ENCODE measurements at regions not wholly inside any gene's neighbourhood (a gene's known extent, or its start where the extent isn't known, plus 50 kb on each side); places are given as distances from the start of the nearest gene placed in this dataset.

- H3K27me3 ChIP-seq: no peaks in the 10 kb centered on the region
- no peak for TF ChIP-seq CTCF (IDR thresholded peaks at IDR 0.05)
- no peak for TF ChIP-seq POLR2A (IDR thresholded peaks at IDR 0.05)
- TF ChIP-seq POLR2AphosphoS5 (IDR thresholded peaks at IDR 0.05; ENCODE audit: insufficient read depth in 1 of 2, low read depth in 1 of 2): no peak
- H3K36me3 ChIP-seq: no peaks in the 10 kb centered on the region
- DNase-seq (ENCODE audit: extremely low spot score in 2 of 2): peak in 1 of 2 donors; percentile 95
- H3K27ac ChIP-seq: no peak overlapping the region
- H3K4me1 ChIP-seq: no peaks in the 10 kb centered on the region
- intact Hi-C loops (cut with DNase I): no loop called here
- H3K9me3 ChIP-seq: no peaks in the 10 kb centered on the region
- H3K4me3 ChIP-seq: no peak overlapping the region
Measured at GRCh38 chr3:43882976-43883680, 192.4 kb downstream of the ABHD5 start.

- intact Hi-C loops (cut with DNase I): no loop called here
- peak in 1 of 2 donors; percentile 49 for DNase-seq (ENCODE audit: extremely low spot score in 2 of 2)
- H3K27me3 ChIP-seq: no peaks in the 10 kb centered on the region
- no peak overlapping the region for H3K27ac ChIP-seq
- no peaks in the 10 kb centered on the region for H3K9me3 ChIP-seq
- no peaks in the 10 kb centered on the region for H3K4me1 ChIP-seq
- H3K36me3 ChIP-seq: no peaks in the 10 kb centered on the region
- TF ChIP-seq POLR2A (IDR thresholded peaks at IDR 0.05): no peak
- no peak for TF ChIP-seq CTCF (IDR thresholded peaks at IDR 0.05)
- TF ChIP-seq POLR2AphosphoS5 (IDR thresholded peaks at IDR 0.05; ENCODE audit: insufficient read depth in 1 of 2, low read depth in 1 of 2): no peak
- H3K4me3 ChIP-seq: no peak overlapping the region
Measured at GRCh38 chr3:43883729-43884396, 193.1 kb downstream of the ABHD5 start.

- Histone ChIP-seq H3K9me3 (no peaks in the 10 kb centered on the region), H3K4me3 (no peak overlapping the region), H3K27ac (no peak overlapping the region), H3K36me3 (no peaks in the 10 kb centered on the region), H3K4me1 (no peaks in the 10 kb centered on the region), H3K27me3 (no peaks in the 10 kb centered on the region)
- intact Hi-C loops (cut with DNase I): no loop called here
- no peak for TF ChIP-seq POLR2A (IDR thresholded peaks at IDR 0.05)
- TF ChIP-seq POLR2AphosphoS5 (IDR thresholded peaks at IDR 0.05; ENCODE audit: insufficient read depth in 1 of 2, low read depth in 1 of 2): no peak
- no peak for TF ChIP-seq CTCF (IDR thresholded peaks at IDR 0.05)
- peak in 1 of 2 donors; percentile 87 for DNase-seq (ENCODE audit: extremely low spot score in 2 of 2)
Measured at GRCh38 chr3:43884581-43884980, 193.8 kb downstream of the ABHD5 start.

- Histone ChIP-seq H3K27ac (no peak overlapping the region), H3K27me3 (no peaks in the 10 kb centered on the region), H3K4me1 (no peaks in the 10 kb centered on the region), H3K9me3 (no peaks in the 10 kb centered on the region), H3K36me3 (no peaks in the 10 kb centered on the region), H3K4me3 (no peak overlapping the region)
- DNase-seq (ENCODE audit: extremely low spot score in 2 of 2): peak in 1 of 2 donors; percentile 58
- intact Hi-C loops (cut with DNase I): no loop called here
- no peak for TF ChIP-seq CTCF (IDR thresholded peaks at IDR 0.05)
- TF ChIP-seq POLR2AphosphoS5 (IDR thresholded peaks at IDR 0.05; ENCODE audit: insufficient read depth in 1 of 2, low read depth in 1 of 2): no peak
- no peak for TF ChIP-seq POLR2A (IDR thresholded peaks at IDR 0.05)
Measured at GRCh38 chr3:43885908-43886618, 195.3 kb downstream of the ABHD5 start.

Measured in vagina (tissue), 2 donors.